NB4 (cell line): ENCODE measurements at regions not wholly inside any gene's neighbourhood (a gene's known extent, or its start where the extent isn't known, plus 50 kb on each side); places are given as distances from the start of the nearest gene placed in this dataset.

Experiments used
- CTCF ChIP-seq: IDR thresholded peaks from one replicate; pipeline ENCODE4 v1.5.1; 2012; ENCODE audit warnings: low read depth, low read length
- POLR2A ChIP-seq: IDR thresholded peaks from 2 replicates; pipeline ENCODE4 v1.6.1; 2011; ENCODE audit warnings: mild to moderate bottlenecking; ENCODE audit not compliant: insufficient read length; ENCODE audit errors: extremely low read depth

GRCh38 chr14:29265852-29266251, 499.3 kb downstream of the FOXG1 start:
- TF ChIP-seq CTCF (no peak), POLR2A (no peak)
